HG02884 (cell line): ENCODE measurements at regions not wholly inside any gene's neighbourhood (a gene's known extent, or its start where the extent isn't known, plus 50 kb on each side); places are given as distances from the start of the nearest gene placed in this dataset.

ENCODE experiments used
- ATAC-seq: cut with Tn5 transposase; IDR thresholded peaks from one replicate; pipeline ENCODE4 v1.9.1; 2021; ENCODE audit warnings: mild to moderate bottlenecking, moderate library complexity; ENCODE audit not compliant: unreplicated experiment

DNA sequence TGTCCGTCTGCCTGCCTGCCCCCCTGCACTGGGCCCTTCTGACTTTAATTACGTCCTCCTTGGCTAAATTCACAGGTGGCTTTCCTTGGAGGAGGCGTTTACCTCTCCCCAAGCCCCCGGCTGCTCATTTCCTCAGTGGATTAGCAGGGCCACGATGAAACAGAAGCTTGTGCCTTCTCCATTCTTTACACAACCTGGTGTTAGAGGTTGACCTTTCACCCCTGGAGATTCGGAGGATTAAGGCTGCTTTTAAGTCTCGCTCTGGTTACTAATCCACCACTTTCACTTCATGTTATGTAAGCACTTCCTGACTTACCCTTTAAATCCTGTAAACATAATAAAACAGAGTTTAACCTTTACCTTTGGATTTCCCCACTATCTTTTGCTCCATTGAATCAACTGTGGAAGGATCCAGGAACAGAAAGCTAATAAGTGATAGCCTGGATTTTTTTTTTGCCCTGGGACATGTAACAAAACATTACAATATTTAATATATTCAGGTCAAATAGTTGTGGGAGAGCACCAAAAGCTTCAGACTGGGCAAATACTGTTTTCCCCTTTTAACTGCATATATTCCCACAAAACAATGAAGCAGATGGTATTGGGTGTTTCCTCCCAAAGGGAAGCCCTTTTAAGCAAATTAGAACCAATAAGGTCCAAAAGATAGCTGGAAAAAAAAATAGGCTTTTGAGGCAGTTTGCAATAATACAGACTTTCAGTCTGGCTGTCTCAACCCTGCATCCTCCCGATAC lies 370.2 kb downstream of the EN1 start:
- ATAC-seq, result no peak

DNA sequence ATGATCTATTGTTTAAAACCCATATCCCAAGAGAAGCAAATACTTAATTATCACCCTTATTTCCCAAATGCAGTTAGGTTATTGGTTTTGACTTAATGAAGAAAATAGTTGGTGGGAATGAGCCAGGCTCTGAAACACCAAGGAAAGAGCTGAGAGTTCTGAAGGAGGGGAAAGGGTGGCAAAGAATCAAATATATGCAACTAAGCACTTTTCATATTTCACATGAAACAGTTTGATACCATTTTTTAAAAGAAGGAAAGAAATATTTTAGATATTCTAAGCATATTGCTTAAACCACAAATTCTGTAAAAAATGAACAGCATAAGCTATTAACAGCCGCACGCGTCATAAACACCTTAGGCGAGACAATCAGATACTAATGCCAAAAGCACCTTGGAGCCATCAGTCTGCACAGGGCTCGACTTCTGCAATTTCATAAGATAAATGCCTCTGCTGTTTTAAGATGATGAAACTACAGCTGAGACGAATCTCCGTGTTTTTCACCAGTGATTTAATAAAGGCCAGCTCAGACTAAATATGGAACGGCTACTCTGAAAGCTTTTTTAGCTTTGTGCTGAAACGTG lies 371.7 kb downstream of the EN1 start:
- no peak for ATAC-seq

DNA sequence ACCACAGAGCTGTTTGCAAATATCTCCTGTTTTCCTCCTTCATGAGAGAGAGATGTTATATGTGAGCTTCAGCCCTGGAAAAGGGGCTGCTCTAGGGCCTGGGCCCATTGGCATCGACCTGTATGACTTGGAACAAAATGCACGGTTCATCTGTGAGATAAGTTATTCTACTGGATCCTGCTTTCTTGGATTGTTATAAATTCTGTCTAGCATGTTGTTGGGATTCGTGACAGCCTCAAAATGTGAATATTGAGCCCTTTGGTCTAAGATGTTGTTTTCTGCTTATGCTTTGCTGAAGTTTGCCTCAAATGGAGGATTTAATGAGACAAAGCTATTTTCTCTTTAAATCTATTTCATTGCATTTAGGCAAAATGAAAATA lies 372.9 kb downstream of the EN1 start:
- no peak for ATAC-seq

DNA sequence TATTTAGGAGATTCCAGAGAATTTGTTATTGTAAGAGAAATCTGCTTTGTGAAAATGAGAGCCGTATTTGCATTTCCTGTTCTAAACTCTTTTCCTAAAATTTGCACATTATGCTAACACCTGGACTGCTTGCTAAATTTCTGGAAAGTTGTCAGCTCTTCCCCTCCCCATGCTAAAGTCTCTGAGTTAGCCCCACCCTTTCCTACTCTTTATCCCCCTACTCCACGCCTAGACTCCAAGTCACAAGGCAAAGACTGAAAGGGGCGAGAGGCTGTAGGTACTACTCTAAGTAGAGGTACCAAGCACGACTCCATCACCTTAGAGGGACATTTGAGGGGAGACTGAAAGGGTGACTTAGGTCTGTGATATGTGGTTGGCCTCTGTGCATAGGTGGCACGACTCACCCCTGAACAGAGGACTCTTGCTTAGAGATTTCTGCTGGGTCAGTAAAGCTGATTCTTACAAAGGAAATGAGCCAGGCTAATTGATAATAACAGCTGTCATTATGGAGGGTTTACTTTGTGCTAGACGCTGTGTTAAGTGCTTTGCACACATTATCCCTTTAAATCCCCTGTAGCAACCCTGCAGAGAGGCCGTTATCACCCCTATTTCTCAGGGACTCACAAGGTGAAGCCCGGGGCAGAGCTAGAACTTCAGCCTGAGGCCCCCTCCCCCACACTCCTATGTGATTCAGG lies 373.5 kb downstream of the EN1 start:
- no peak for ATAC-seq

DNA sequence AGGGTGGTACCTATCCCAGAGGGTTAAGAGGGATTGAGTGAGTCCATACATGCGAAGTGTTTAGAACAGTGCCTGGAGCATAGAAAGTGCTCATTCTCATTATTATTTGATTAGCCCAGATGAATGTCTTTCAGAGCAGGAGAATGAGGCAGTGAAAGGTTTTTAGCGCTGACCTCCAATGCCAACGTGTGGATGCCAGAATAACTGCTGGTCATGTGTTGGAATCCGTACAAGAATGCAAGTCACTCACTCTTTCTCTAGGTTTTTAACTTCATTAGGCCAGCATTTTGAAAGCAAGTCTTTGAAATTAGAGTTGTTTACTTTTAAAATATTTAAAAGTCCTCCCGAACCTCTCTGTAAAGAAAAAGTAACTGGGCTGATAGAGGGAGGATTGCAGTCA lies 374.2 kb downstream of the EN1 start:
- no peak for ATAC-seq

DNA sequence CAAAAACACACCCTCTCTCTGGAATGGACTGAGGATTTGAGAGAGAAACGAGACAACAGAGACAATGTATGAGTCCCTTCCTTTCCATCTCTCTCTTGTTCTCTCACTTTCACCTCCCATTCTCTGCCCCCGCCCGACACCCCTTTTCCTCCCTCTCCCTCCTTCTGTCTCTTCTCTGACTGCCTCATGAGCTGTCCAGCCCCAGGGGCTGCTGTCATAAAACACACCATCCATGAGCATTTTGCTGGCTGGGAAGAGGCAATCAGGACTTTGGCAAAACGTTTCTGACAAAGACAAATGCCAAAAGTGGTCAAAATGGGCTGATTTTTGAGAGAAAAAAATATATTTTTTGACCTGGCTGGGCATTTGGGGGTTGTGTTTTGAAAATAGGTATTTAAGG lies 377.2 kb downstream of the EN1 start:
- ATAC-seq, result no peak

DNA sequence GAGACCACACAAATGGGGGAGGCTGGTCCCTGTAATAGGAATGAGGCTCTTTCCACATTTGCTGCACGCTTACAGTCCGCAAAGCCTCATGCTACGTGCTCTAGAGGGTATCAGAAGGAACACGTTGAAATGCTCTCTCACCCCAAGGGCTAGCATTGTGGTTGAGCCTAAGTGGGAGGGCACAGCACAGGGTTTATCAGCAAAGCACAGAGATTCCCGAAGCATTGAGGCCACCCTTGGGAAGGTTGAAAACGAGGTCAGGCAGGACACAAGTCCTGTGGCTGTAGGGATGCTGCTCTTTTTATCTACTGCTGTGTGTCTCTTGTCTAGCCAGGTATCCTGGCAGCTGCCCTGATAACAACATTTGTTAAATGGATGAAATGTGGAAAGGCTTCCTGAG lies 378.3 kb downstream of the EN1 start:
- ATAC-seq, result no peak

DNA sequence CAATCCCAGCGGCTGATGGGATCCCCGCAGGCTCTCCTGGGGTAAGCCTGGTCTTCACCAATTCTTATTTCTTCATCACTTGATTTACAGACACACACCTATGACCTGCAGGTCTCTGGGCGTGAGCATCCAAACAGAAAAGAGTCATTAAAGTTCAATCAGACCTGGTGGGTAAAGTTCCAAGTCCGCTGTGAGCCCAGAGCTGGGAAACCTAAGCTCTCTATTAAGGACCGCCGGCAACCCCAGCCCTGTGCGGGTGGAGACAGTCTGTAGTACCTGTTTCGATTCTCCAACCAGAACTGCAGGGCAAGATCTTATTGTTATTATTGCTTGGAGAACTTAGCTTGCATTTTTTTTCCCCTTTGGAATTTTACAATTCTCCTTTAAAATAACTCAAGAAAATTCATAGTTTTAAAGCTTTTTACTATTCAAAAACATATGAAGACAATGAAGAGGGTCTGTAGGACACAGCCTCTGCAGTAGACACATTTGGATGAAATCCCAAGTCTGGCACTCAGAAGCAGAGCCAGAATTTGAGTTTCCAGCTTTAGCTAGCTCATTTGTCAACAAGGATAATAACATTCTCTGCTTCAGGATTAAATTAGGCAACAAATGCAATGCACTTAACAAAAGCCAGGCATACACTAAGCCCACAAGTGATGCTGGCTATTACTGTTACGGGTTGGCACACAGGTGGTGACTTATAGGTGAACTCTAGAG lies 376.4 kb downstream of the INSIG2 start:
- no peak for ATAC-seq

DNA sequence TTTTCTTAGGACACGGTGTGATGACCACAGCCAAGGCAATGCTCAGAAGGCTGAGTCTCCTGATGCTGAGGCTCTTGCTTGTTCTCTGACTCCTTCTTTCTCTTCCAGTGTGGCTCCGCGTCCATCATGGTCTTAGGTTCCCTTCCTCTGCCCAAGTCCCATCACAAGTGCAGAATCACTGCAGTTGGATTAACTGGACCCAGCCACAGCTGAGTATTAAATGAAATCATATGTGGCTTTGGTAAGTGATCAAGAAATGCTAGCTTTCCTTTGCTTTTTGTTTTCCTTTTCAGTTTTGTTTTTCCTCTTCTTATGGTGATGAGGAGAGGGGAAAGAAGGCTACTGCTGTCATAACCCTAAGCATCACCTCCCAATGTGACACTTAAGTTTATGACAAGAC lies 375.8 kb downstream of the INSIG2 start:
- no peak for ATAC-seq

DNA sequence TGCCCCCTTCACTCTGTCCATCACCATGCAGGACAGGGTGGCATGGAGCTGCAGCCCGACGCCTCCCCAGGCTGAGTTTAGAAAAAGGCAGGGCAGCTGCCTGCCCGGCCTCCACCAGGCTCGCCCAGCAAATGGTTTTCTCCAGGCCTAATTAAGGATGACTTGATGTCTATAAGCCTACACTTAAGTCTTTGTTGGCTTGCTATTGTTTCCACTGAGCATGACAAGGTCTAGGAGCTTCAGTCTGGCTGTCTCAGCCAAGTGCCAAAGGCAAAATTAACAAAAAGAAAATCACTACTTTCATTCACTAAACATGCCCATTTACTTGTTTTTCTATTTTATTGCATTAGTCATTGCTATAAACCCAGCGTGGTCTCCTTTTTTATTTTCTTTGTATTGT lies 372.2 kb downstream of the INSIG2 start:
- ATAC-seq, result no peak

DNA sequence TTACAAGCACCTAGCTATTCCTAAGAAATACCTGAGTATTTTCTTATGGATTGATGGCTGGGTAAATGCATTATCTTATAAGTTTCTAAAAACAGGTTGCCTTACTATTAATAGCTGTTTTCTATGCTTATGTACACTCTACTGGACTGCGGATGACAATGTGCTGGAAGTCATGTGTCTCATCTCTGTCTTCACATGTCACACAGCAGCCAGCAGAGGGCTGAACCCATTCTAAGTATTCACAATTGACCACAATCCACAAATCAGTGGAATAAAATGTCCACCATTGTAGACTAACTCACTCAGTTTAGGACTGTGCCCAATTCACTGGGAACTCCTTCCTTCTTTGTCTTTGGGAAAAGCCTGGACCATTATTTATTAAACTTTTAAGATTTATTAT lies 371.2 kb downstream of the INSIG2 start:
- no peak for ATAC-seq

DNA sequence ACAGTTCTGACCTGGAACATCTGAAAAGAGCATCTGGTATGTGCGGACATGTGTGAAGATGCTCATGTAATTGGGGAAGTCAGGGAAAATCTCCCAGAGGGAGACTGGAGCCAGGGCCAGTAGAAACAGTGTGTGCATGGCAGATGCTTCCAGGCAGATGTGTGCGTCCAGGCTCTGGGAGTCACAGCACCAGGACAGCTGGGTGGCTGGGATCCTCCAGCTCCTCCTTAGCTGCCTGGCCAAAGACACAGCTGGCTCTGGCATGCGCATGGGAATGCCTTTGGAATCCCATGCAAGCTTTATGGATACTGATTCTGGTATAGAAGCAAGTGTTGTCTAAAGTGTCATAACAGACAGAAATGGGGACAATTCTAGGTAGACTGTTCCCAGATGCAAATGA lies 369.7 kb downstream of the INSIG2 start:
- ATAC-seq, result no peak

DNA sequence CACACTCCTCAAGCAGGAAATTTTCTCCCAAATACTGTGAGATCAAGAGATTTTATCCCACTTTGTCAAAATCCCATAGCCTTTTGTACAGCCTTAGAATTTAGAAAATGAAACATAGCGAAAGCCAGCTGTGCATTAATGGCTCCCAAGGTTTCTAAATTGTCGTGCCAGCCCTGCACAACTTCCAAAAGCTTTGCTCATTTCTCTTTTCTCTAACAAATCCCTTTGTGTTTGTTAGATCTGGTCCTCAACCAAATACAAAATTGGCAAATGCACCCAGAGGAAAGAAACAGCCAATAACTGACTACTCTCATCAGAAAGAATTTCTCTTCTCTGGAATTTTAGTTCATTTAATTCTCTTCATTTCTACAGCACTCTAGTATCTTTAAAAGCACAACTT lies 361.1 kb downstream of the INSIG2 start:
- no peak for ATAC-seq

DNA sequence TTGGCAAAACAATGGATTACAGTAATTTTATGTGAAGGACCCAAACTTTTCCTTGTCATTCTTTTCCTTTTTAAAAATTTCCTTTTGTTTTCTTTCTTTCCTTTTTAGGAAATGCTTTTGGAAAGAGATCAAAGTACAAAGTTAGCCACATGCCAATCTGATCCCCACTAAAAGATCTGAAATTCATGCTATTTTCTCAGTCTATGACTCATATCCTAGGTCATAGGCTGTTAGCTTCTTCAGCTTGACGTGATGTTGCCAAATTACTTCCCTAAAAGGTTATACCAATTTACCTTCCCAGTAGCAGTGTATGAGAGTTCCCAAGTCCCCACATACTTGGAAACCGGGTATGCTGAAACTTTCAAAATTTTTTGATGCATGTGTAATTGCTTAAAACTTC lies 355.3 kb downstream of the INSIG2 start:
- ATAC-seq, result no peak

DNA sequence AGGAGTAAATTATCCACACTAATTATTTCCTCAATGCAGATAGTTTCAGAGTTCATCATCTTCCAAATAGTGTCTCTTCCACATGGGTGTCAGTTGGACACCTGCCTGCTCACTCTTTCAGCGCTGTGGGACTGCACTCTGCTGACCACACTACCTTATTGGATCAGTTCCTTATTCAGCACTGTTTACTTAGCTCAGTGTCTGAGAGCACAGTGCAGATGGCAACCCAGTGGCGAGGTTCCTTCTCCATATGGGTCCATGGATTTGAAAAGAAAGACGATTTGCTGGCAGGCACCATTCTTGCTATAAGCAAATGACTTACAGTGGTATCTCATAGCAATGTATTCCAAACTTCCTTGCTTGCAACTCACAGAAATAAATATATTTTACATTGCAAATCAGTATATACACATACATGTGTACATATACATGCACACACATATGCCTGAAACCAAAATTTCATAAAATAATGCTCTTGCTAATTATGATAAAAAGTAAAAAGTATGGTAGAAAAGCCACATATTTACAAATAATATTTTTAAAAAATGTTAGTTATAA lies 354.8 kb downstream of the INSIG2 start:
- ATAC-seq, result no peak

DNA sequence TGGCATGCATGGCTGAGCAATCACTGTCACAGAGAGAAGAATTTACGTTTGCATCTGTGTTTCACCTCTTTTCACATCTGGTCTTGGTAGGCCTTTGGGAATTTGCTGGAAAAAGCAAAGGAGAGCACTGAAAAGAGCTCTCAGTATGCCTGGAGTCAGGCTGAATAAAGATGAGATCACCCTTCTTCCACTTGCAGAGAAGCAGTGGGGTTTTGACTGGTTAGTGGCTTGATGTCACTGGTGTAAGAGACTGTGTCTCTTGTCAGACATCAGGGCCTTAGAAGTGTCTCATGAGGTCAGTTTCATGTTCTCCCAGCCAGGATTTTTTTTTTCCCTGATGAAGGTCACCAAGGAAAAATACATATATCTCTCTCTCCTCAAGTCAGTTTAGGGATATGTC lies 353.8 kb downstream of the INSIG2 start:
- ATAC-seq, result no peak

DNA sequence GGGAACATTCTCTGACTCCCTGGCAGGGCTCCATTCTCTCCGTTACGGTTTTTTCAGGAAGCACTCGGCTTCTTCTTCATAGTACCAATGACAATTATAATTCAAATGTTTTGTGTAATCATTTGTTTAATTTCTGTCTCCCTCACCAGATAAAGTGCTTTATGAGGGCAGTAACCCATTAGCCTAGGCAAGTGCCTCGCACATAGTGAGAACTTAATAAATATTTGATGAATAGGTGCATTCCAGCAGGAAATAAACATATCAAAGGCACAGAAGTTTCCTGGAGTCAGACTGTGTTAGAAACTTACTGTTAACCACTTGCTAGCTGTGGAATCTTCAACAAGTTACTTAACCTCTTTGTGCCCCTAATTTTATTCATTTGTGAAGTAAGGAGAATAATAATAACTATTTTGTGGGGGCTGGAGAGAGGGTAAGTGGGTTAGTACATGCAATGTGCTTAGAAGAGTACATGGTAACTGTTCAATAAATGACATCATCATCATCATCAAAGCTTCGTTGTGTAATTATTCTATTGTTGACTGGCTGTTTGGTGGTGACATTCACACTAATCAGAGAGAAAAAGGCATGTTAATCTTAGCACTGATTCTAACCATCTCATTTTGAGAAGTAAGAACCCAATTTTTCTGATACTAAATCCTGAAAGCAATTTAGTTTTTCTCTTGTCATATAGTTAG lies 352.3 kb downstream of the INSIG2 start:
- ATAC-seq, result no peak

DNA sequence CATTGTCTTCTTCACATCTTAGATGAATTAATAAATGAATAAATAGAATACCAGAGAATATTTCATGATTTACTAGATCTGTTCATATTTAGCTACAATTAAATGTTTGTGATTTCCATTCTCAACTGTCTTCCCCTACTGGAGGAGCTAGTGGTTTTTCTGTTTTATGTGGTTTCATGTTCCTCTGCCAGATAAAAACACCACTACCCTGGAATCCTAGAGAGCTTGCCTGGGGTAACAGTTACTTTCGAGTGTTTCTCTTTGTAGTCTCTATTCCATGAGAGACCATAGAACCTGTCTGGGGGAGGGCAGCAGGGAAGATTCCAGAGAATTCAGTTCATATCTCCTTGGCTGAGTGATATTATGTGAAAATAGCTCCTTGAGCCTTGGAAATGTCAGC lies 349.2 kb downstream of the INSIG2 start:
- no peak for ATAC-seq

DNA sequence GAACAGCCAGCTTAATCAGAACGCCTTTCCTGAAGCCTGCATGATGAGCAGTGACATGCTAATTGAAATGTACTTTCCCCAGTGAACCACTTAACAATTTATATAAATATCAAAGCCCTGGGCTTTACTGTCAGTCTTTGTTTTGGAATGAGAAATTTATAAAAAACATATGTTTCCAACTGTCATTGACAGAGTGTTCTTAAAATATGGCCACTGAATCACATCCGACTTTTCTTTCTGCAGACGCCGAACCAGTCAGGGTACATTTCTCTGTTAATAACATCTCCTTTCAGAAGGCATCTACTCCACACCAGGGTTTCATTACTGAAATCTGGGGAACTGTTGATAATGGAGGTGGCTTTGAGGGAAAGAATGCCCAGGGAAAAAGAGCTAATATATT lies 343.7 kb downstream of the INSIG2 start:
- ATAC-seq, result no peak

DNA sequence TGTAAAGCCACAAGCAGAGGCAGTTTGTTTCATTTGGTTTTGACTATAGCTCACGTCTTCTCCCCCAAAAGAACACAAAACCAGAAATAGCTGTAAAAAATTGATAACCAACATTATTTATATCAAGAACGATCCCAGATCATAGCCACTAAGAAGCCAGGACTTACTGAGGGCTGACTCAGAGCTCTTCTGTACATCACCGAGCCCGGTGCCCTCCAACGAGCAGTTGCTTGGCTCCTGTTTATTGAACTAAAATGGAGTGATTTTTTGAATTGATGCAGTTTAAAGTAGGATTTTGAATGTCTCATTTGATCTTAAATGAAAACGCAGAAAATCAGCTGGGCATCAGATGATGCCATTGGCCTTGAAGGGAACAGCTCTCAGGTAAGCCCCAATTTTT lies 343.3 kb downstream of the INSIG2 start:
- ATAC-seq, result no peak

DNA sequence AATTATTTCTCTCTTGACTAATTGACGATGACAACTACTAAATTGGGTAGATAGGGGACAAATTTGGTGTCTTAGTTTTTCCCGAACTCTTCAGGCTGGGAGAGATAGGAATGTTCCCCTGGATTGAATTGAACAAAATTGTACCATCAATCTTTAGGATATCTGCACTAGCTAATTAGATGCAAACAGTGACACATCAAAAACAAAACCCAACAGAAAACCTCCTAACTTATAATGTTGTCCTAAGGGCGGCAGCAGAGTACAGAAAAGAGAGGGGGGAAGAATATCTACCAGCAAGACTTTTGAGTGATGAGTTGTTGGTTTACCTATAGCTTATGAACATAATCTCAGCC lies 342.9 kb downstream of the INSIG2 start:
- ATAC-seq, result no peak
